ENCODE measurements at regions not wholly inside any gene's neighbourhood (a gene's known extent, or its start where the extent isn't known, plus 50 kb on each side); places are given as distances from the start of the nearest gene placed in this dataset.

GRCh38 chr6:27007020-27007419, 240.5 kb upstream of the PRSS16 start:
- TF ChIP-seq CTCF (IDR thresholded peaks at IDR 0.05; ENCODE audit: insufficient read depth, low read length, poor library complexity, severe bottlenecking), result no peak
- no peak for TF ChIP-seq EZH2phosphoT487 (conservative IDR thresholded peaks at IDR 0.05; ENCODE audit: low read length)
